Mesenchymal stem cell (in vitro differentiated cells and primary cell): ENCODE measurements at regions not wholly inside any gene's neighbourhood (a gene's known extent, or its start where the extent isn't known, plus 50 kb on each side); places are given as distances from the start of the nearest gene placed in this dataset.

Experiments used
- DNase-seq: peaks from one replicate; pipeline ENCODE4 v3.0.0-alpha.2; 2013
- H2AFZ ChIP-seq: one replicate; pipeline ENCODE4 v1.6.1; 2013; ENCODE audit warnings: low read depth, mild to moderate bottlenecking, control low read depth, inconsistent platforms, low read length, moderate library complexity
- H2AK5ac ChIP-seq: 2 replicates; pipeline ENCODE4 v1.6.1; 2013; ENCODE audit warnings: low read length, moderate library complexity, mild to moderate bottlenecking, inconsistent platforms; ENCODE audit not compliant: severe bottlenecking
- H2BK120ac ChIP-seq: one replicate; pipeline ENCODE4 v1.6.1; 2013; ENCODE audit warnings: low read depth, mild to moderate bottlenecking, inconsistent platforms, low read length, moderate library complexity
- H2BK12ac ChIP-seq, 2 experiments: one replicate each; pipeline ENCODE4 v1.6.1; 2013; ENCODE audit warnings: inconsistent platforms in 2 of 2, low read length in 2 of 2, mild to moderate bottlenecking in 2 of 2, moderate library complexity in 2 of 2, control low read depth in 1 of 2
- H2BK15ac ChIP-seq: one replicate; pipeline ENCODE4 v1.6.1; 2013; ENCODE audit warnings: mild to moderate bottlenecking, low read depth, inconsistent platforms; ENCODE audit not compliant: poor library complexity, severe bottlenecking
- H2BK5ac ChIP-seq: 2 replicates; pipeline ENCODE4 v1.6.1; 2013; ENCODE audit warnings: low read depth, mild to moderate bottlenecking, low read length, control low read depth, inconsistent platforms; ENCODE audit not compliant: poor library complexity, severe bottlenecking
- H3K14ac ChIP-seq, 2 experiments: one replicate each; pipeline ENCODE4 v1.6.1; 2013; ENCODE audit warnings: inconsistent platforms in 2 of 2, low read length in 2 of 2, control low read depth in 1 of 2, mild to moderate bottlenecking in 1 of 2, moderate library complexity in 1 of 2
- H3K18ac ChIP-seq, 2 experiments: one replicate each; pipeline ENCODE4 v1.6.1; 2013; ENCODE audit warnings: inconsistent platforms in 2 of 2, low read length in 2 of 2, control low read depth in 1 of 2, low read depth in 1 of 2, mild to moderate bottlenecking in 1 of 2
- H3K23ac ChIP-seq, 2 experiments: one replicate each; pipeline ENCODE4 v1.6.1; 2013; ENCODE audit warnings: inconsistent platforms in 2 of 2, low read length in 2 of 2, mild to moderate bottlenecking in 2 of 2, moderate library complexity in 2 of 2, control low read depth in 1 of 2
- H3K27ac ChIP-seq: 2 replicates; pipeline ENCODE4 v1.5.1; 2013; ENCODE audit warnings: mild to moderate bottlenecking, moderate library complexity, low read length, control low read depth, inconsistent platforms; ENCODE audit not compliant: poor library complexity, severe bottlenecking
- H3K27me3 ChIP-seq, 2 experiments: 2 replicates each; pipeline versions ENCODE4 v1.6.1 to v1.7.0; 2013; ENCODE audit warnings: low read length in 2 of 2, mild to moderate bottlenecking in 2 of 2, moderate library complexity in 2 of 2, control low read depth in 1 of 2, inconsistent platforms in 1 of 2; ENCODE audit not compliant: control insufficient read depth in 1 of 2, insufficient read depth in 1 of 2
- H3K36me3 ChIP-seq, 2 experiments: 2 replicates each; pipeline versions ENCODE4 v1.6.1 to v1.7.0; 2013; ENCODE audit warnings: low read length in 2 of 2, control low read depth in 1 of 2, inconsistent platforms in 1 of 2, low read depth in 1 of 2, mild to moderate bottlenecking in 1 of 2; ENCODE audit not compliant: insufficient read depth in 2 of 2, control insufficient read depth in 1 of 2
- H3K4ac ChIP-seq, 2 experiments: one replicate each; pipeline ENCODE4 v1.6.1; 2013; ENCODE audit warnings: inconsistent platforms in 2 of 2, low read length in 2 of 2, mild to moderate bottlenecking in 2 of 2, moderate library complexity in 2 of 2, control low read depth in 1 of 2, low read depth in 1 of 2
- H3K4me1 ChIP-seq: 2 replicates; pipeline ENCODE4 v1.6.1; 2013; ENCODE audit warnings: low read depth, low read length, control low read depth; ENCODE audit not compliant: control insufficient read depth, insufficient read depth
- H3K4me2 ChIP-seq: 2 replicates; pipeline ENCODE4 v1.6.1; 2013; ENCODE audit warnings: low read length, mild to moderate bottlenecking, inconsistent platforms; ENCODE audit not compliant: poor library complexity, severe bottlenecking
- H3K4me3 ChIP-seq, 2 experiments: 2 replicates each; pipeline versions ENCODE4 v1.5.1 to v1.7.0; 2013; ENCODE audit warnings: low read length in 2 of 2, mild to moderate bottlenecking in 2 of 2, control low read depth in 1 of 2, low read depth in 1 of 2; ENCODE audit not compliant: insufficient read depth in 1 of 2
- H3K79me1 ChIP-seq: replicated peaks from 2 replicates; pipeline ENCODE4 v1.6.1; 2013; ENCODE audit warnings: mild to moderate bottlenecking, control low read depth, low read length, inconsistent platforms; ENCODE audit not compliant: poor library complexity, severe bottlenecking
- H3K9ac ChIP-seq: 2 replicates; pipeline ENCODE4 v1.7.0; 2013; ENCODE audit warnings: mild to moderate bottlenecking, low read length, moderate library complexity
- H3K9me3 ChIP-seq: 2 replicates; pipeline ENCODE4 v1.7.0; 2013; ENCODE audit warnings: mild to moderate bottlenecking, low read length; ENCODE audit not compliant: control insufficient read depth
- H4K8ac ChIP-seq: one replicate; pipeline ENCODE4 v1.6.1; 2013; ENCODE audit warnings: inconsistent platforms, mild to moderate bottlenecking, low read length, moderate library complexity
- H4K91ac ChIP-seq: one replicate; pipeline ENCODE4 v1.6.1; 2013; ENCODE audit warnings: mild to moderate bottlenecking, low read length, inconsistent platforms
- WGBS: methylation state at CpG from one replicate; pipeline ENCODE4 v1.1.7; 2013; ENCODE audit warnings: mixed read lengths; 5-methylcytosine and 5-hydroxymethylcytosine counted together

DNA sequence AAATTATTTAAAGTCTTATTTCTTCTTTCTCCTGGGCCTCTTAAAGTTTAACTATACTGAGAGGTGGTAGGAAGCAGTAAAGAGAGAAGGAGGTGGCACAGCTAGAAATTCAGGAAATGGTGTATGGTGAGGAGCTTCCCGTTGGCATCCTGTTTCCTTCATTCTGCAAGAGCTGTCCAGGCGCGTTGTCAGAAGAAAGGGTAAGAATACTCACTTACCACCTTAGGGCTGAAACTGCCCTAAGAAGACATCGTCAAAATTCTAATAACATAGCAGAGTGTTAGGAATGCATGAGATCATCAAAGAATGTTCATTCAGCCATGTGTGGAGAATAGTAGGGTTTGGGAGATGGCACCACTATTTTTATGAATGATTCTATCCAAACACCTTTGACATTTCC is 699.6 kb downstream of the MCTP2 start:
- no peak for DNase-seq
- H3K4me1 ChIP-seq: no peaks in the 10 kb centered on the region
- no peak overlapping the region for H3K4ac ChIP-seq
- no peaks in the 10 kb centered on the region for H3K36me3 ChIP-seq
- H3K4me3 ChIP-seq: no peak overlapping the region
- 70% methylated on average over 1 of the region's 4 CpGs for WGBS
- H3K27me3 ChIP-seq: no peaks in the 10 kb centered on the region
- H3K14ac ChIP-seq: no peak overlapping the region
- H2BK12ac ChIP-seq: no peak overlapping the region
- H4K91ac ChIP-seq: no peak overlapping the region
- H2BK15ac ChIP-seq: no peak overlapping the region
- H4K8ac ChIP-seq: no peak overlapping the region
- H3K9ac ChIP-seq: no peak overlapping the region
- H3K79me1 ChIP-seq: no peaks in the 10 kb centered on the region
- no peak overlapping the region for H2BK120ac ChIP-seq
- H2AK5ac ChIP-seq: no peak overlapping the region
- no peak overlapping the region for H3K23ac ChIP-seq
- H3K27ac ChIP-seq: no peak overlapping the region
- no peak overlapping the region for H3K18ac ChIP-seq
- no peak overlapping the region for H2AFZ ChIP-seq
- no peak overlapping the region for H3K4me2 ChIP-seq
- no peak overlapping the region for H2BK5ac ChIP-seq
- peaks cover 2% of the 10 kb centered on the region for H3K9me3 ChIP-seq

DNA sequence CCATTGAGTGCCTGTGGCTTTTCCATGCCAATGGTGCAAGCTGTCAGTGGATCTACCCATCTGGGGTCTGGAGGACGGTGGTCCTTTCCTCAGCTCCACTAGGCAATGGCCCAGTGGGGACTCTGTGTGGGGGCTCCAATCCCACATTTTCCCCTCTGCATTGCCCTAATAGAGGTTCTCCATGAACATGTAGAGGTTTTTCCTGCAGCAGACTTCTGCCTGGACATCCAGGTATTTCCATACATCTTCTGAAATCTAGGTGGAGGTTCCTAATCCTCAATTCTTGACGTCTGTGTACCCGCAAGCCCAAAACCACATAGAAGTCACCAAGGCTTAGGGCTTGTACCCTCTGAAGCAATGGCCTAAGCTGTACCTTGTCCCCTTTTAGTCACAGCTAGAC is 703.1 kb downstream of the MCTP2 start:
- no peak overlapping the region for H4K8ac ChIP-seq
- no peak overlapping the region for H2BK120ac ChIP-seq
- no peaks in the 10 kb centered on the region for H3K4me1 ChIP-seq
- no peak for DNase-seq
- no peak overlapping the region for H2BK12ac ChIP-seq
- no peak overlapping the region for H2AK5ac ChIP-seq
- no peak overlapping the region for H3K4me2 ChIP-seq
- H2AFZ ChIP-seq: no peak overlapping the region
- WGBS: 93% methylated on average over 3 of the region's 3 CpGs
- H2BK5ac ChIP-seq: no peak overlapping the region
- no peak overlapping the region for H3K9ac ChIP-seq
- no peak overlapping the region for H2BK15ac ChIP-seq
- H3K4me3 ChIP-seq: no peak overlapping the region
- no peaks in the 10 kb centered on the region for H3K36me3 ChIP-seq
- no peak overlapping the region for H3K14ac ChIP-seq
- no peaks in the 10 kb centered on the region for H3K27me3 ChIP-seq
- H3K27ac ChIP-seq: no peak overlapping the region
- H3K4ac ChIP-seq: no peak overlapping the region
- no peak overlapping the region for H3K23ac ChIP-seq
- no peak overlapping the region for H3K18ac ChIP-seq
- peaks cover 5% of the 10 kb centered on the region for H3K9me3 ChIP-seq
- H3K79me1 ChIP-seq: no peaks in the 10 kb centered on the region
- no peak overlapping the region for H4K91ac ChIP-seq

DNA sequence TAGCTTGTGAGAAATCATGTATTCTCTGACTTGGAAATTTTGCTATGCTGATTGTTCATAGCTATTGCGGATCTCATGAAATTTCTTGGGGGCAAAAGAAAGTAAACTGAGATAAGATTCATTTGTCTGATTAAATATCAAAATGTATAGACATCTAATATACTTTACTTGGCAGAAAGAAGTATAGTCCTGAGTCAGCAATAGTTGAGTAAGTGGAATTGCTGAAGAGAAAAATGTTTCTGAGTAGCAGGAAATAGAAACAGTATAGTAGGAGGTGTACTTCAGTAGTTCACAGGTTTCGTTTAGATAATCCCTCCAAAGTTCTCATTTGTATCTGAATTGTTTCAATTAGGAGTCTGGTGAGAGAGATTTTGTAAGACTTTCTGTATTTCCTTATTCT is 705.9 kb downstream of the MCTP2 start:
- no peak overlapping the region for H2AFZ ChIP-seq
- H3K23ac ChIP-seq: no peak overlapping the region
- WGBS: 100% methylated on average over 1 of the region's 2 CpGs

DNA sequence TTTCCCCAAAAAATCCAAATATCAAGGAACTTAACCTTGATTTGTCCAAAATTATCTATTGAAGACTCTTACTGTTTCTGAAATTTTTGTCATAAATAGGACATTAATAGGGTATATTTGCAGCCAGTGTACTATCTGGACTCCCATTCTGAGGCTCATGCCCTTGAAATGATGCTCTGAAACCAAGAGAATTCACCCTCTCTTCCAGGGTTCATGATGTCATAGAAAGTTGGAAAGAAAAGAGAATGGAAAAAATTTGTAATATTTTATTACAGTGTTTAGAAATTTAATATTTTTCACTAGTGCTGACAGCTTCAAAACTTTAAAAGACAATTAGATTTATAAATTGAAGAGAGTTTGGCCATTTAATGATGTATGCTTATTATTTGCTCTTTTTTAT is 712.5 kb downstream of the MCTP2 start:
- Histone ChIP-seq H3K4me3 (no peak overlapping the region), H3K27me3 (no peaks in the 10 kb centered on the region), H2BK5ac (no peak overlapping the region), H3K23ac (no peak overlapping the region), H3K9me3 (peaks cover 5% of the 10 kb centered on the region), H3K36me3 (no peaks in the 10 kb centered on the region), H3K27ac (no peak overlapping the region), H2BK12ac (no peak overlapping the region), H3K14ac (no peak overlapping the region), H2AK5ac (no peak overlapping the region), H3K79me1 (no peaks in the 10 kb centered on the region), H3K4me1 (no peaks in the 10 kb centered on the region), H4K91ac (no peak overlapping the region), H3K4me2 (no peak overlapping the region), H2BK120ac (no peak overlapping the region), H2BK15ac (no peak overlapping the region), H4K8ac (no peak overlapping the region), H2AFZ (no peak overlapping the region), H3K9ac (no peak overlapping the region), H3K18ac (no peak overlapping the region), H3K4ac (no peak overlapping the region)
- no peak for DNase-seq

More for the DNA sequence above, 705.9 kb downstream of the MCTP2 start:
- no peak overlapping the region for H2BK120ac ChIP-seq
- no peak overlapping the region for H3K18ac ChIP-seq
- H3K27ac ChIP-seq: no peak overlapping the region
- no peaks in the 10 kb centered on the region for H3K27me3 ChIP-seq
- no peaks in the 10 kb centered on the region for H3K36me3 ChIP-seq
- H3K9me3 ChIP-seq: peaks cover 5% of the 10 kb centered on the region
- H3K4me3 ChIP-seq: no peak overlapping the region
- no peaks in the 10 kb centered on the region for H3K79me1 ChIP-seq
- DNase-seq: no peak
- H4K8ac ChIP-seq: no peak overlapping the region
- no peak overlapping the region for H2BK5ac ChIP-seq
- no peak overlapping the region for H3K4me2 ChIP-seq
- no peak overlapping the region for H3K14ac ChIP-seq
- H3K4me1 ChIP-seq: no peaks in the 10 kb centered on the region
- H3K9ac ChIP-seq: no peak overlapping the region
- no peak overlapping the region for H3K4ac ChIP-seq
- H2AK5ac ChIP-seq: no peak overlapping the region
- H2BK15ac ChIP-seq: no peak overlapping the region
- no peak overlapping the region for H4K91ac ChIP-seq
- H2BK12ac ChIP-seq: no peak overlapping the region
